ENCODE measurements at regions not wholly inside any gene's neighbourhood (a gene's known extent, or its start where the extent isn't known, plus 50 kb on each side); places are given as distances from the start of the nearest gene placed in this dataset.

- TF ChIP-seq, protein P1, sequence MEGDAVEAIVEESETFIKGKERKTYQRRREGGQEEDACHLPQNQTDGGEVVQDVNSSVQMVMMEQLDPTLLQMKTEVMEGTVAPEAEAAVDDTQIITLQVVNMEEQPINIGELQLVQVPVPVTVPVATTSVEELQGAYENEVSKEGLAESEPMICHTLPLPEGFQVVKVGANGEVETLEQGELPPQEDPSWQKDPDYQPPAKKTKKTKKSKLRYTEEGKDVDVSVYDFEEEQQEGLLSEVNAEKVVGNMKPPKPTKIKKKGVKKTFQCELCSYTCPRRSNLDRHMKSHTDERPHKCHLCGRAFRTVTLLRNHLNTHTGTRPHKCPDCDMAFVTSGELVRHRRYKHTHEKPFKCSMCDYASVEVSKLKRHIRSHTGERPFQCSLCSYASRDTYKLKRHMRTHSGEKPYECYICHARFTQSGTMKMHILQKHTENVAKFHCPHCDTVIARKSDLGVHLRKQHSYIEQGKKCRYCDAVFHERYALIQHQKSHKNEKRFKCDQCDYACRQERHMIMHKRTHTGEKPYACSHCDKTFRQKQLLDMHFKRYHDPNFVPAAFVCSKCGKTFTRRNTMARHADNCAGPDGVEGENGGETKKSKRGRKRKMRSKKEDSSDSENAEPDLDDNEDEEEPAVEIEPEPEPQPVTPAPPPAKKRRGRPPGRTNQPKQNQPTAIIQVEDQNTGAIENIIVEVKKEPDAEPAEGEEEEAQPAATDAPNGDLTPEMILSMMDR (IDR thresholded peaks at IDR 0.05), result no peak
- TF ChIP-seq POLR2A (IDR thresholded peaks at IDR 0.05) (no peak), POLR2AphosphoS5 (IDR thresholded peaks at IDR 0.05) (no peak), EP300 (IDR thresholded peaks at IDR 0.05; ENCODE audit: low read depth) (no peak)
Measured at GRCh38 chr4:117010671-117011070, 74.7 kb downstream of the TRAM1L1 start.

Data from transverse colon (tissue), 4 donors.